ENCODE measurements at regions not wholly inside any gene's neighbourhood (a gene's known extent, or its start where the extent isn't known, plus 50 kb on each side); places are given as distances from the start of the nearest gene placed in this dataset.

DNA sequence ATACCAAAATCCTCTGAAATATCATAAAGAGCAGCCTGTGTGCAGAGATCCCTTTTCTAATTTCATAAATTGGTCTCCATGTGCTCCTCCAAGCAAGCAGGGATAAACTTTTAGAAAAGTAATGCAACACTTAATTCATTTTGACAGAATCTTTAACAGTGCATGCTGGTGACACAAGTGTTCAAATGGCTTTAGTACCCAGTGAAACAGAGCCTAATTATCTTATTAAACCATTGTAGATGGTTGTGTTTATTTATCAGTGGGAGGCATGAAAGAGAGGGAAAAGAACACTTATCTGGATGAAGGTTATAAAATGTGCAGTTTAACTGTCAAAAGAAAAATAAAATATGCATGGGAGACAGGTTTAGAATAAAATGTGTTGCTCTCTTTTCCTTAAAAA is 945.0 kb upstream of the PCDH20 start:
- ChIA-PET CTCF (no interaction called here), POLR2A (no interaction called here)
- no peak for DNase-seq (ENCODE audit: low read depth, low spot score)
- TF ChIP-seq, protein P1, sequence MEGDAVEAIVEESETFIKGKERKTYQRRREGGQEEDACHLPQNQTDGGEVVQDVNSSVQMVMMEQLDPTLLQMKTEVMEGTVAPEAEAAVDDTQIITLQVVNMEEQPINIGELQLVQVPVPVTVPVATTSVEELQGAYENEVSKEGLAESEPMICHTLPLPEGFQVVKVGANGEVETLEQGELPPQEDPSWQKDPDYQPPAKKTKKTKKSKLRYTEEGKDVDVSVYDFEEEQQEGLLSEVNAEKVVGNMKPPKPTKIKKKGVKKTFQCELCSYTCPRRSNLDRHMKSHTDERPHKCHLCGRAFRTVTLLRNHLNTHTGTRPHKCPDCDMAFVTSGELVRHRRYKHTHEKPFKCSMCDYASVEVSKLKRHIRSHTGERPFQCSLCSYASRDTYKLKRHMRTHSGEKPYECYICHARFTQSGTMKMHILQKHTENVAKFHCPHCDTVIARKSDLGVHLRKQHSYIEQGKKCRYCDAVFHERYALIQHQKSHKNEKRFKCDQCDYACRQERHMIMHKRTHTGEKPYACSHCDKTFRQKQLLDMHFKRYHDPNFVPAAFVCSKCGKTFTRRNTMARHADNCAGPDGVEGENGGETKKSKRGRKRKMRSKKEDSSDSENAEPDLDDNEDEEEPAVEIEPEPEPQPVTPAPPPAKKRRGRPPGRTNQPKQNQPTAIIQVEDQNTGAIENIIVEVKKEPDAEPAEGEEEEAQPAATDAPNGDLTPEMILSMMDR (IDR thresholded peaks at IDR 0.05; ENCODE audit: insufficient read depth, low read length, missing control alignments): no peak
- H3K4me3 ChIP-seq (ENCODE audit: low read depth, low read length): no peak overlapping the region

DNA sequence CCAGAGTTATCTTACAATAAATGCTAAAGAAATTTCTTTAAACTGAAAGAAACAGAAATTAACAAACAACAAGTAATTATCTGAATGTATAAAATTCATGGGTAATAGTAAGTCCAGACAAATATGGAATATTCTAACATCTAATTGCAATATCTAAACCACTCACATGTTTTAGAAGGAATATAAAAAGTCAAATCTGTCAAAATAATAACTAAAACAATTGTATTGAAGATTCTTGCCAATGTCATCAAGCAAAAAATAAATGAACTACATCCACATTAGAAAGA is 942.9 kb upstream of the PCDH20 start:
- ChIA-PET POLR2A (no interaction called here), CTCF (no interaction called here)
- no peak for DNase-seq (ENCODE audit: low read depth, low spot score)
- TF ChIP-seq, protein P1 (IDR thresholded peaks at IDR 0.05; ENCODE audit: insufficient read depth, low read length, missing control alignments): no peak
- no peak overlapping the region for H3K4me3 ChIP-seq (ENCODE audit: low read depth, low read length)

DNA sequence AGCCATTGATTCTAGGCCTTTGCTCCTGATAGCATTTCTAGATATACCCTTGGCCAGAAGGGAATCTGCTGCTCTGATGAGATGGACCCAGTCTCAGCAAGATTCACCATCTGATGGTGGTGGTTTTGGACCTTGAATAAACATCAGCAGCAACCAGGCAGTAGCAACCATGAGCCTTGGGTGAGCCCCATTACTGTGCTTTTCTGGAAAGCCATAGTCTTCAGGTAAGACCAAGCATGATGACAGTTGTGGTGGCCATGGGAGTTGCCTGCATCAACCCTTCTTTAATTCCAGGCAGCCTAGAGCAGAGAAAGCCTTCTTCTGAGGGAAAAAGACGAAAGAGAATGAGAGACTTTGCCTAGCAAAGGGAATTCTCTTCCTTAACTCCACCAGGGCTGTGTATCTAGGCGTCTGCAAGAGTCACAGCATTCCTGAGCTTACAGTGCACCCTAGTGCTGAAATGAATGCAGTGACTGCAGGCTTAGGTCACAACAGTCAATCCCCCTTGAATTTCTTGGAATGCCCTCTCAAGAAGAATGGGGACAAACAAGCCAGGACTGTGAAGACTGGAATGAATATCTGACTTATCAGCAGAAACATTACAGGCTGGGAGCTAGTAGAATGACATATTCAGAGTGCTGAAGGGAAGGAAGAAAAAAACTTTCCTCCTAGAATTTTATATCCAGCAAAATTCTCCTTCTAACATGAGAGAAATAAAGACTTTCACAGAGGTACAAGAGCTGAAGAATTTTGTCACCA is 942.4 kb upstream of the PCDH20 start:
- no peak overlapping the region for H3K4me3 ChIP-seq (ENCODE audit: low read depth, low read length)
- ChIA-PET POLR2A (no interaction called here), CTCF (no interaction called here)
- DNase-seq (ENCODE audit: low read depth, low spot score): no peak
- TF ChIP-seq, protein P1 (IDR thresholded peaks at IDR 0.05; ENCODE audit: insufficient read depth, low read length, missing control alignments): no peak

DNA sequence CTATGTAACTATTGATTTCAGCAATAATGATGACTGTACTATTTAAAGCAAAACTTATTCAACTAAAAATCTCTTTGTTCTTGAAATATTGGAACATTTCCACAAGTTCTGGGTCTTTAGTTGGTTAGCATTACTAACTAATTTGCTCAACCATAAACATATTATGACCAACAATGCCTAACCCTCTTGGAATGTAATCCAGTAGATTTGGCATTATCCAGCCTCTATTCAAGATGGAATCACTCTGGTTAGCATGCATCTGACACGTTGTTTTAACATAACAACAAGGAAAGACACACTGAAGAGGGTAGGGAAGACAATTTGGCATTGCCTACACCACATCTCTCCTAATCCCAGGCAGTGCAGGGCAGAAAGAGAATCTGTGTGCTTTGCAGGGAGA is 941.3 kb upstream of the PCDH20 start:
- POLR2A ChIA-PET: no interaction called here
- TF ChIP-seq, protein P1 (IDR thresholded peaks at IDR 0.05; ENCODE audit: insufficient read depth, low read length, missing control alignments): no peak
- no peak overlapping the region for H3K4me3 ChIP-seq (ENCODE audit: low read depth, low read length)
- CTCF ChIA-PET: no interaction called here
- DNase-seq (ENCODE audit: low read depth, low spot score): no peak

DNA sequence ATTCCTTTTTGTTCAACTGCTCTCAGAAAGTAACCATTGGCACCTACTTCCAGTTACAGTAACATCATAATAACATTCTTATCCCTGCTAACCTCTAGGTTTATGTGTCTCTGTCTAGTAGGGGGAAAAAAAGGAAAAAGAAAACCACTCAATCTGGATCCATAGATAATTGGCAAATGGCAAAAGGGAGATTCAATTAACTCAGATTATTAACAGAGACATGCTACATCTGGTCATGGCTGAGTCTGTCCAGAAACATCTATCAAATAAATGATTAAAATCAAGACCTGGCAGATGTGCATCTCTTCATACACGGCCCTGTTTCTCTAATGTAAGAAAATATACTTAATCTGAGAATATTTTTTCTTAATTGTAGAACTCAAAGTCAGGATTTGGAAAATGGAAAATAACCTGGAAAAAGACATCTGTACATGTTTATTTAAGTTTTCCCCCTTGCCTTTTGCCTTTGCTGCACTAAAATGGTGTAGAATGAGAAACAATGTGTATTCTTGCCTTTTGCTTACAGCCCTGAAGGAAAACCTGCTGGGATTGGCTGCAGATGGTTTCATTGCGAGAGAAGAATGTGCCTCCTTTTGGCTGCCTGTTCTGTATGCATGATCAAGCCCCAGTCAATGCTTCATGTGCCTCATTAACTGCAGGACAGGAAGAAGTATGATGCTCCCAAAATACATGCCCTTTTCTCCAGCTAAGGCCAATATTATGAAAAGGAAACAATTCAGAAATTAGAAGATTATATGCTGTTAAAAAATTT is 921.6 kb upstream of the PCDH20 start:
- no peak for DNase-seq (ENCODE audit: low read depth, low spot score)
- TF ChIP-seq, protein P1 (IDR thresholded peaks at IDR 0.05; ENCODE audit: insufficient read depth, low read length, missing control alignments): no peak
- ChIA-PET POLR2A (no interaction called here), CTCF (no interaction called here)
- no peak overlapping the region for H3K4me3 ChIP-seq (ENCODE audit: low read depth, low read length)

DNA sequence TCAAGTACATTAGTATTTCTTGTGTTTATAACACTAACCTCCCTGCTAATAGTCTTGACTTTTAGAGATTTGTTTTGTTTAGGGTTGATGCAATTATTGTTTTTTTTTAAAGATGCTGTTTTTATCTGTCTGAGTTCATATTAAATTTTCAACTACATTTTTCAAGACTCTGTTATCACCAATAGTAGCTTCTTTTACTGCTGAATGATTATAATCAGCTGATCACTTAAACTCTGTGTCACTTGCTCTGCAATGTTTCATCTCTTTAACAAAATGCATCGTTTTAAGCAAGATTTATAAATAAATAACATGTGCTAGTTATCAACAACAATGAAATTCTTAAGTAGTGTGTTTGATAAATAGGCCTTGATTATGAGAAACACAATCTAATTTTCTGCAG is 920.9 kb upstream of the PCDH20 start:
- CTCF ChIA-PET: no interaction called here
- POLR2A ChIA-PET: no interaction called here
- H3K4me3 ChIP-seq (ENCODE audit: low read depth, low read length): no peak overlapping the region
- TF ChIP-seq, protein P1 (IDR thresholded peaks at IDR 0.05; ENCODE audit: insufficient read depth, low read length, missing control alignments): no peak
- no peak for DNase-seq (ENCODE audit: low read depth, low spot score)
